GM21423 (cell line): ENCODE measurements at regions not wholly inside any gene's neighbourhood (a gene's known extent, or its start where the extent isn't known, plus 50 kb on each side); places are given as distances from the start of the nearest gene placed in this dataset.

Experiments
- ATAC-seq: cut with Tn5 transposase; IDR thresholded peaks from one replicate; pipeline ENCODE4 v1.9.1; 2021; ENCODE audit warnings: mild to moderate bottlenecking, moderate library complexity; ENCODE audit not compliant: unreplicated experiment

- ATAC-seq, result no peak
Measured at GRCh38 chr7:142418326-142418725, 160.5 kb upstream of the PRSS58 start.

- no peak for ATAC-seq
Measured at GRCh38 chr7:142414915-142415314, 157.1 kb upstream of the PRSS58 start.

- peak; percentile 93 for ATAC-seq
Measured at GRCh38 chr7:142414135-142414534, 156.3 kb upstream of the PRSS58 start.

- ATAC-seq, result no peak
Measured at GRCh38 chr7:142413280-142414000, 155.6 kb upstream of the PRSS58 start.

- peak; percentile 61 for ATAC-seq
Measured at GRCh38 chr7:142412551-142413193, 154.8 kb upstream of the PRSS58 start.

GRCh38 chr7:142409471-142409870, 151.6 kb upstream of the PRSS58 start:
- ATAC-seq, result no peak

- no peak for ATAC-seq
Measured at GRCh38 chr7:142408794-142409193, 150.9 kb upstream of the PRSS58 start.

GRCh38 chr7:142407939-142408570, 150.2 kb upstream of the PRSS58 start:
- ATAC-seq, result no peak

GRCh38 chr7:142405122-142405765, 147.4 kb upstream of the PRSS58 start:
- no peak for ATAC-seq

- ATAC-seq, result no peak
Measured at GRCh38 chr7:142401951-142402350, 144.1 kb upstream of the PRSS58 start.

- no peak for ATAC-seq
Measured at GRCh38 chr7:142400042-142400533, 142.2 kb upstream of the PRSS58 start.

- no peak for ATAC-seq
Measured at GRCh38 chr7:142391191-142391992, 133.5 kb upstream of the PRSS58 start.

- no peak for ATAC-seq
Measured at GRCh38 chr7:142389544-142389943, 131.7 kb upstream of the PRSS58 start.

GRCh38 chr7:142385491-142386340, 127.9 kb upstream of the PRSS58 start:
- peak; percentile 67 for ATAC-seq

- peak; percentile 43 for ATAC-seq
Measured at GRCh38 chr7:142384493-142384922, 126.7 kb upstream of the PRSS58 start.

- ATAC-seq, result peak; percentile 35
Measured at GRCh38 chr7:142383841-142384492, 126.1 kb upstream of the PRSS58 start.

GRCh38 chr7:142381727-142382390, 124.0 kb upstream of the PRSS58 start:
- no peak for ATAC-seq

GRCh38 chr7:142380069-142380468, 122.2 kb upstream of the PRSS58 start:
- no peak for ATAC-seq
